ENCODE measurements at regions not wholly inside any gene's neighbourhood (a gene's known extent, or its start where the extent isn't known, plus 50 kb on each side); places are given as distances from the start of the nearest gene placed in this dataset.
"Not testable (repeated sequence)": the region's sequence is repeated elsewhere in the genome, so short reads cannot be mapped to it uniquely, and the experiment has no call there.

- WGBS, result 93% methylated on average over 2 of the region's 2 CpGs
- Histone ChIP-seq H3K9ac (ENCODE audit: low read depth, low read length) (no peak overlapping the region), H3K27me3 (ENCODE audit: insufficient read depth, low read length) (no peaks in the 10 kb centered on the region), H3K27ac (ENCODE audit: low read depth, low read length) (no peak overlapping the region), H3K4me3 (ENCODE audit: low read length) (no peak overlapping the region), H3K4me1 (ENCODE audit: insufficient read depth, low read length) (no peaks in the 10 kb centered on the region), H3K9me3 (ENCODE audit: insufficient read depth, low read depth, low read length) (no peaks in the 10 kb centered on the region), H3K36me3 (ENCODE audit: insufficient read depth, low read length) (no peaks in the 10 kb centered on the region)
Observed at GRCh38 chr11:112665291-112665690, 295.9 kb upstream of the NCAM1 start.

DNA sequence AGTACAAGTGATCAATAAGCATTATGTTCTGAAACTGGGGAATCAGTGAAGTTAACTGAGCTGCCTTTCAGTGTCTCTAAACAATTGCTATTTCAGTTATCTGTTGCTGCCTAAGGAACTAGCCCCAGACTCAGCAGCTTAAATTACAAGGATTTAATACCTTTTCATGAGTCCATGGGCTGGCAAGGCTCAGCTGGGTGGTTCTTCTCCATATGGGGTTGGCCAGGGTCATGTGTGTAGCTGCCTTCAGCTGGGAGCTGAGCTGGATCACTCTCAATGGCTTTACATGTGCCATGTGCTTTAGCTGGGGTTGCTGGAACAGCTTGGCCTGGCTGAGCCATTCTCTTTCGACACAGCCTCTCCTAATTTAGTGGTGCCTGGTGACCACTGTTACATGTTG, 295.0 kb upstream of the NCAM1 start:
- no peaks in the 10 kb centered on the region for H3K9me3 ChIP-seq (ENCODE audit: insufficient read depth, low read depth, low read length)
- 96% methylated on average over 1 of the region's 1 CpG for WGBS
- H3K27ac ChIP-seq (ENCODE audit: low read depth, low read length), result no peak overlapping the region
- H3K36me3 ChIP-seq (ENCODE audit: insufficient read depth, low read length), result no peaks in the 10 kb centered on the region
- H3K4me1 ChIP-seq (ENCODE audit: insufficient read depth, low read length), result no peaks in the 10 kb centered on the region
- H3K9ac ChIP-seq (ENCODE audit: low read depth, low read length), result no peak overlapping the region
- no peak overlapping the region for H3K4me3 ChIP-seq (ENCODE audit: low read length)
- no peaks in the 10 kb centered on the region for H3K27me3 ChIP-seq (ENCODE audit: insufficient read depth, low read length)

GRCh38 chr11:112670806-112671570, 290.2 kb upstream of the NCAM1 start:
- Histone ChIP-seq H3K4me3 (ENCODE audit: low read length) (no peak overlapping the region), H3K9me3 (ENCODE audit: insufficient read depth, low read depth, low read length) (peaks cover 3% of the 10 kb centered on the region; the same call in 1 of the 2 replicates), H3K27me3 (ENCODE audit: insufficient read depth, low read length) (no peaks in the 10 kb centered on the region), H3K9ac (ENCODE audit: low read depth, low read length) (no peak overlapping the region), H3K27ac (ENCODE audit: low read depth, low read length) (no peak overlapping the region), H3K36me3 (ENCODE audit: insufficient read depth, low read length) (no peaks in the 10 kb centered on the region), H3K4me1 (ENCODE audit: insufficient read depth, low read length) (no peaks in the 10 kb centered on the region)
- WGBS, result 80% methylated on average over 7 of the region's 7 CpGs

GRCh38 chr11:112673401-112673800, 287.8 kb upstream of the NCAM1 start:
- not testable (repeated sequence) for H3K27ac ChIP-seq (ENCODE audit: low read depth, low read length)
- 84% methylated on average over 2 of the region's 2 CpGs for WGBS

DNA sequence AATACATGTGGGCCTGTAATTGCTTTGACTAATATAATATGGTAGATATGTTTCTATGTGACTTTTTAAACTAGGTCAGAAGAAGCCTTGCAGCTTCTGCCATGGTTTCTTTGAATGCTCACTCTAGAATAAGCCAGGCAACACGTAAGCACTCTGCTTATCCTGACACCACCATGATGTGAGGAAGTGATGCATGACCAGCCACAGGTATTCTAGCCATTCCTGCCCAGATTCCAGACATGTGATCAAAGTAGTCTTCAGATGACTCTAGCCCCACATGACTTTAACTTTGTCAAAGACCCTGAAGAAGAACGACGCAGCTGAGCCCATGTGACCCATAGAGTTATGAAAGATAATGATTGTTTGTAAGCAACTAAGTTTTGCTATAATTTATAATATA, 276.1 kb upstream of the NCAM1 start:
- Histone ChIP-seq H3K4me1 (ENCODE audit: insufficient read depth, low read length) (no peaks in the 10 kb centered on the region), H3K4me3 (ENCODE audit: low read length) (no peak overlapping the region), H3K27me3 (ENCODE audit: insufficient read depth, low read length) (no peaks in the 10 kb centered on the region), H3K9ac (ENCODE audit: low read depth, low read length) (no peak overlapping the region), H3K9me3 (ENCODE audit: insufficient read depth, low read depth, low read length) (peaks cover 11% of the 10 kb centered on the region; the same call in 1 of the 2 replicates), H3K36me3 (ENCODE audit: insufficient read depth, low read length) (no peaks in the 10 kb centered on the region), H3K27ac (ENCODE audit: low read depth, low read length) (no peak overlapping the region)
- WGBS, result 92% methylated on average over 2 of the region's 3 CpGs

More at GRCh38 chr11:112673401-112673800, 287.8 kb upstream of the NCAM1 start:
- H3K4me1 ChIP-seq (ENCODE audit: insufficient read depth, low read length); H3K27me3 ChIP-seq (ENCODE audit: insufficient read depth, low read length); H3K4me3 ChIP-seq (ENCODE audit: low read length); H3K9me3 ChIP-seq (ENCODE audit: insufficient read depth, low read depth, low read length); H3K36me3 ChIP-seq (ENCODE audit: insufficient read depth, low read length); H3K9ac ChIP-seq (ENCODE audit: low read depth, low read length): not testable (repeated sequence)

- Histone ChIP-seq H3K27ac (ENCODE audit: low read depth, low read length) (no peak overlapping the region), H3K4me3 (ENCODE audit: low read length) (no peak overlapping the region), H3K27me3 (ENCODE audit: insufficient read depth, low read length) (no peaks in the 10 kb centered on the region), H3K36me3 (ENCODE audit: insufficient read depth, low read length) (no peaks in the 10 kb centered on the region), H3K9ac (ENCODE audit: low read depth, low read length) (no peak overlapping the region), H3K9me3 (ENCODE audit: insufficient read depth, low read depth, low read length) (peaks cover 5% of the 10 kb centered on the region; the same call in 1 of the 2 replicates), H3K4me1 (ENCODE audit: insufficient read depth, low read length) (no peaks in the 10 kb centered on the region)
- 94% methylated on average over 6 of the region's 6 CpGs for WGBS
Observed at GRCh38 chr11:112689851-112690250, 271.4 kb upstream of the NCAM1 start.

DNA sequence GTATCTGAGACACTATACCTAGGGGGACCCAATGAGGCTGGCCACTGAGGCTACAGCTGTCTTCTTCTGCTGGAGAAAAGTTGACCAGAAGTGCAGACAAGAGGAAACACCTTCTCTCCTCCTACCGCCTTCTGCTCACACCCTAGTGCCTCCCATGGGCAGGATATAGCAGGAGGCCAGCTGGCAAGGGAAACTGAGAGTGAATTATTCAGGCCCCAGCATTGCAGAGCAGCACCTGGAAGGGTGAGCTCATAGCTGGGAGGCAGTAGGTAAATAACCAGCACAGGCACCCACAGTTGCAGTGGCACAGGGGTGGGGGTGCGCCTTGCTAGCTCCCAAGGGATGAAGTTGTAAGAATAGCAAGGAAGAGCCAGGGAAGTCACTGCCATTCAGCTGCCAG, 267.4 kb upstream of the NCAM1 start:
- Histone ChIP-seq H3K27ac (ENCODE audit: low read depth, low read length) (no peak overlapping the region), H3K9me3 (ENCODE audit: insufficient read depth, low read depth, low read length) (no peaks in the 10 kb centered on the region), H3K4me3 (ENCODE audit: low read length) (no peak overlapping the region), H3K36me3 (ENCODE audit: insufficient read depth, low read length) (no peaks in the 10 kb centered on the region), H3K9ac (ENCODE audit: low read depth, low read length) (no peak overlapping the region), H3K4me1 (ENCODE audit: insufficient read depth, low read length) (no peaks in the 10 kb centered on the region), H3K27me3 (ENCODE audit: insufficient read depth, low read length) (no peaks in the 10 kb centered on the region)
- WGBS, result 90% methylated on average over 2 of the region's 2 CpGs

DNA sequence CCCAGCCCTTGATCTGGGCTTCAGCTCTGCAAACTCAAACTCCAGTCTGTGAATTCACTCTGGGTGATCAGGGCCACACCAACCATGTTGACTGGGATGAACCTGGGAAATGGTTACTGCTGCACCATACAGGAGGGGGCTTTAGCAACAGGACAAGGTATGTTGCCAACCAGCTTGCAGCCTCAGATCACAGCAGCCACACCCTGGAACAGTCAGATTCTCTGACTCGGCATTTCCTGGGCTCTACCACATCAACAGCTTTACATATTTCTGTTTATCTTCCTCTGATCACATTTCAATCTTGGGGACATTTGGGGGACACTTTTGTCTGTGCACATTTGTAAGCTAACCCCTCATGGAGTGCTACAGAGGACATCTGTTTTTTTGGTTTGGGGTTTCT, 267.0 kb upstream of the NCAM1 start:
- H3K9me3 ChIP-seq (ENCODE audit: insufficient read depth, low read depth, low read length), result no peaks in the 10 kb centered on the region
- H3K27me3 ChIP-seq (ENCODE audit: insufficient read depth, low read length), result no peaks in the 10 kb centered on the region
- WGBS, result 98% methylated on average over 1 of the region's 1 CpG
- no peaks in the 10 kb centered on the region for H3K36me3 ChIP-seq (ENCODE audit: insufficient read depth, low read length)
- H3K27ac ChIP-seq (ENCODE audit: low read depth, low read length), result no peak overlapping the region
- no peak overlapping the region for H3K9ac ChIP-seq (ENCODE audit: low read depth, low read length)
- no peak overlapping the region for H3K4me3 ChIP-seq (ENCODE audit: low read length)
- H3K4me1 ChIP-seq (ENCODE audit: insufficient read depth, low read length), result no peaks in the 10 kb centered on the region

DNA sequence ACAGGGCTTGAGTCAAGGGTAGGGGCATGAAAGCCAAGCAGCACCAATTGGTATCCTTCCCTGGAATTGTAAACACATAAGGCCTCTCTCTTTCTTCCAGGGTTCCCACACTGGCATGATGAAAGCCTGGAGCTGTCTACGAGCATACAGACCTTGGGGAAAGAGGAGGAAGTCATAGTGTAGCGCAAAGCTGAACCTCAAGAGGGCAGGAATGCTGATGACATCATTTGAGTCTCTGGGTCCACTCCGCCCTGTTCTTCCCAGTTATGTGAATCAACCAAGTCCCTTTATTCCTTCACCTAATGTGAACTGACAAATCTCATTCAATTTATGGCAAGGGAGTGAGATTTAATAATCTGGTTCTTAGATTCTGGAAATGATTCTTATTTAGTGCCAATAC, 266.4 kb upstream of the NCAM1 start:
- no peaks in the 10 kb centered on the region for H3K27me3 ChIP-seq (ENCODE audit: insufficient read depth, low read length)
- no peaks in the 10 kb centered on the region for H3K36me3 ChIP-seq (ENCODE audit: insufficient read depth, low read length)
- H3K9me3 ChIP-seq (ENCODE audit: insufficient read depth, low read depth, low read length), result no peaks in the 10 kb centered on the region
- no peaks in the 10 kb centered on the region for H3K4me1 ChIP-seq (ENCODE audit: insufficient read depth, low read length)
- no peak overlapping the region for H3K9ac ChIP-seq (ENCODE audit: low read depth, low read length)
- no peak overlapping the region for H3K4me3 ChIP-seq (ENCODE audit: low read length)
- no peak overlapping the region for H3K27ac ChIP-seq (ENCODE audit: low read depth, low read length)
- 84% methylated on average over 3 of the region's 3 CpGs for WGBS

DNA sequence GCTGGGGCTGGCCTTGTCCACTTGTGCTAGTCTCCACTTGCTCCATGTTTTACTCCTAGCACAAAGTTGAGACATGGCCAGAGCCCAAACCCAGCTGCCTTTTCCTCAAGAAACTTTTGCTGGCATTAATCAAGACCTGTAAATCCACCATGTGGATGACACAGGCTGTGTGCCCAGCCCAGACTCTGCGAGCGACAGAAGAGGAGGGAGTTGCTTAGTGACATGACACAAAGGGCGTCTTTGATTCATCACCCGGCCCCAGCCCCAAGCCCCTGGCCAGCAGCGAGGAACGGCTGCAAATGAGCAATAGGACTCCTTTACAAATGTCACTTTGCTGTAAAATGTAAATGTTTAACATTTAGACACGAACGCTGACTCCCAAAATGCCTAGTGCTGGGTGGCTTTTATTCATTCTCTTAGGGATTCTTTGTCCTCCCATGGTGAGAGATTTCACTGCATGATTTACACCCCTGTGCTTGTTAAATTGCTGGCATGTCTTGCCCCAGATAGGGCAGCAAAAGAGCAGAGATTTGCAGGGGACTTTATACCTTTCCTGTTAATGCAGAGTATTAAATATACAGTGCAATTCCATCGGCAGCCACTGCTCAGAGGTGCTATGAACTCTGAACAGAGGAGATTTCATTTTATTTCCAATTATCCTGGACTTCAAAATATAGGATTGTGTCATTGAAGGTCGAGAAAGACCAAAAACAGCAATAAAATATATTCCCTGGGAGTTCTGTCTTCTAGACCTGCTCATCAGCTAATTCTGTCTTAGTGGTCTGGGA, 263.6 kb upstream of the NCAM1 start:
- 85% methylated on average over 8 of the region's 10 CpGs for WGBS
- H3K27ac ChIP-seq (ENCODE audit: low read depth, low read length), result no peak overlapping the region
- no peaks in the 10 kb centered on the region for H3K4me1 ChIP-seq (ENCODE audit: insufficient read depth, low read length)
- H3K9me3 ChIP-seq (ENCODE audit: insufficient read depth, low read depth, low read length), result no peaks in the 10 kb centered on the region
- no peak overlapping the region for H3K4me3 ChIP-seq (ENCODE audit: low read length)
- H3K9ac ChIP-seq (ENCODE audit: low read depth, low read length), result no peak overlapping the region
- H3K27me3 ChIP-seq (ENCODE audit: insufficient read depth, low read length), result no peaks in the 10 kb centered on the region
- H3K36me3 ChIP-seq (ENCODE audit: insufficient read depth, low read length), result no peaks in the 10 kb centered on the region

DNA sequence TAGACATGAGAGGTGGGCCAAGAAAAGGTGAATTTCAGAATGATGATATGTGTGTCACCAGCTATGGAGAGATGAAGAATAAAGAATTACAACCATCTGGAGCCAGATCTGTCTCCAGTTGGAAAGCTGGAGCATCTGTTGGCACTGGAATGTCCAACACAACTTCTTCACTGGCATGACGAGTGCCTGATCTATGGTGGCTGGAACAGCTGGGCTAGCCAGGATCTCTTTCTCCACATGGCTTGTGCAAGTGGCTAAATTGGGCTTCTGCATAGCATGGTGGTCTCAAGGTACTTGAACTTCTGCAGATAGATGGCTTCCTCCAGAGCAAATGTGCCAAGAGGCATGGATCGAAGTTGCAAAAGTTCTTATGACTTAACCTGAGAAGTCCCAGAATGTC, 256.1 kb upstream of the NCAM1 start:
- WGBS, result 96% methylated on average over 2 of the region's 2 CpGs
- H3K9ac ChIP-seq (ENCODE audit: low read depth, low read length), result no peak overlapping the region
- no peak overlapping the region for H3K4me3 ChIP-seq (ENCODE audit: low read length)
- no peaks in the 10 kb centered on the region for H3K36me3 ChIP-seq (ENCODE audit: insufficient read depth, low read length)
- H3K9me3 ChIP-seq (ENCODE audit: insufficient read depth, low read depth, low read length), result no peaks in the 10 kb centered on the region
- no peaks in the 10 kb centered on the region for H3K27me3 ChIP-seq (ENCODE audit: insufficient read depth, low read length)
- H3K27ac ChIP-seq (ENCODE audit: low read depth, low read length), result no peak overlapping the region
- H3K4me1 ChIP-seq (ENCODE audit: insufficient read depth, low read length), result no peaks in the 10 kb centered on the region

Data from HUES64 (cell line).